Thymus (tissue), 11 donors: ENCODE measurements at regions not wholly inside any gene's neighbourhood (a gene's known extent, or its start where the extent isn't known, plus 50 kb on each side); places are given as distances from the start of the nearest gene placed in this dataset.

Experiments used
- DNase-seq, 9 donors: peaks; one replicate each; pipeline ENCODE4 v3.0.0-alpha.2; 2013; ENCODE audit warnings: low spot score in 9 of 9, low read depth in 6 of 9, missing footprints in 1 of 9
- H3K27ac ChIP-seq, 2 donors: one replicate each; pipeline ENCODE4 v1.5.1; 2013; ENCODE audit warnings: control low read depth in 1 of 2, low read depth in 1 of 2, low read length in 1 of 2, mild to moderate bottlenecking in 1 of 2, moderate library complexity in 1 of 2
- H3K27me3 ChIP-seq, 2 donors: one replicate each; pipeline ENCODE4 v1.5.1; 2013; ENCODE audit warnings: low read length in 1 of 2; ENCODE audit not compliant: control insufficient read depth in 2 of 2, insufficient read depth in 1 of 2
- H3K36me3 ChIP-seq, 2 donors: one replicate each; pipeline ENCODE4 v1.5.1; 2013; ENCODE audit warnings: low read length in 1 of 2, mild to moderate bottlenecking in 1 of 2, moderate library complexity in 1 of 2; ENCODE audit not compliant: control insufficient read depth in 2 of 2, insufficient read depth in 2 of 2
- H3K4me1 ChIP-seq, 2 donors: one replicate each; pipeline ENCODE4 v1.5.1; 2013; ENCODE audit warnings: low read length in 2 of 2; ENCODE audit not compliant: control insufficient read depth in 2 of 2, insufficient read depth in 2 of 2
- H3K4me3 ChIP-seq, 2 donors: one replicate each; pipeline ENCODE4 v1.5.1; 2013; ENCODE audit warnings: low read length in 2 of 2, control low read depth in 1 of 2, mild to moderate bottlenecking in 1 of 2
- H3K9me3 ChIP-seq, 2 donors: one replicate each; pipeline ENCODE4 v1.5.1; 2013; ENCODE audit warnings: low read length in 1 of 2, mild to moderate bottlenecking in 1 of 2; ENCODE audit not compliant: control insufficient read depth in 2 of 2, insufficient read depth in 1 of 2
- WGBS: extraction: QIAGEN DNeasy Blood & Tissue Kit; methylation state at CpG from one replicate; pipeline ENCODE4 v1.1.7; 2013; 5-methylcytosine and 5-hydroxymethylcytosine counted together
- donor health status: healthy.

DNA sequence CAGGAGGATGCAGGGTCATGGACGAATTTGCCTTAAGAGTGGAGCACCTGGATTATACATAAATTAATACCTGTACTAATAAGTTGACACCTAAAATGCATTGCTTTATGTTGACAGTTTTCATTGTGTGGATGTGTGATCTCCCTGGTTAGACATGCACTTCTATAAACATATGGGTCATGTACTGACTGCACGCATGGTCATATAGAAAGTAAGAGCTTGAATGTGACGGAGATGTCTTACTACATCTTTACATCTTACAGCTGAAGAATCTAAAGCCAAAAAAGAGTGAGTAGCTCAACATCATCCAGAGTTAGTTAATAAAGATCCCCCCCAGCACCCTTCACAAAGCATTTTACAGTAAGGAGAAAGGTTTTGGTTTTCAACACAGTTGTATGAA, 408.4 kb upstream of the JARID2 start:
- 97% methylated on average over 3 of the region's 3 CpGs for WGBS
- no peak for DNase-seq

DNA sequence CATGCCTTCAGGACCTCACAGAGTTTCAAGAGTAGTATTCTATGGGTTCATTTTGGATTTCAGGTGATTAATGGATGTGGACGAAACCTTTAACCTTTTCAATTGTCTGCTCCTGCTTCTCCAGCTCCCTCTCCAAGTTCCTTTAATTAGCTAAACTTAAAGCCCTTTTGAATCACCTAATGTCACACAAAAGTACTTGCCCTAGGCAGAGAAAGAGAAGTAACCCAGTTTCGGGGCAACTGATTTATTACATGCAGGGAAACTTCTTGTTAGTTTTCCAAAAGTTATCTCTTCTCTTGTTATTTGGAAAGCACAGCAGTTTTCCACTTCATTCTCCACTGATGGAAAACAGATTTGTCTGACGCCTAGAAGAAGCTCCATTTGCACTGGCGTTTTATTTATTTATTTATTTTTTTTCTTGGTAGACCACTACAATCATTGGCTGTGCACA, 407.7 kb upstream of the JARID2 start:
- Histone ChIP-seq H3K9me3 (no peaks in the 10 kb centered on the region), H3K4me1 (no peaks in the 10 kb centered on the region), H3K4me3 (no peak overlapping the region), H3K36me3 (no peaks in the 10 kb centered on the region), H3K27ac (no peak overlapping the region), H3K27me3 (no peaks in the 10 kb centered on the region)
- 94% methylated on average over 4 of the region's 4 CpGs for WGBS
- no peak for DNase-seq

More for the DNA sequence above, 408.4 kb upstream of the JARID2 start:
- H3K36me3 ChIP-seq, result no peaks in the 10 kb centered on the region
- H3K9me3 ChIP-seq, result no peaks in the 10 kb centered on the region
- H3K27ac ChIP-seq, result no peak overlapping the region
- H3K4me3 ChIP-seq, result no peak overlapping the region
- H3K27me3 ChIP-seq, result no peaks in the 10 kb centered on the region
- H3K4me1 ChIP-seq, result no peaks in the 10 kb centered on the region

DNA sequence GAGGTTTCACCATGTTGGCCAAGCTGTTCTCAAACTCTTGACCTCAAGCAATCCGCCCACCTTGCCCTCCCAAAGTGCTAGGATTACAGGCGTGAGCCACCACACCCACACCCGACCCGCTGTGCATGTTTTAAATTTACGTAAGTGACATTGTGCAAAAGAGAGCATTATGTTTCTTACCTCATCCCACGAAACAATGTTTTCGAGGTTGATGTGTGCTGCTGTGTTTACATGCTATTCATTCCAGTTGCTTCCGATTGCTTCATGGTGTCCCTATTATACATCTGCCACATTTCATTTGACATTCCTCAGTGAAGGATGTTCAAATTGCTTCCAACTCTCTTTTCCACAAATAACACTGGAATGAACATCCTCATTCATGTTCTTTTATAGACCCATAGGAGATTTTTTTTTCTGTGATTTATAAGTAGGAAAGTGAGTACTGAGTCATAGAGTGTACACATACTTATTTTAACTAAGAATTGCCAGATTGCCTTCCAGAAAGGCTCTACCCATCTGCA, 403.9 kb upstream of the JARID2 start:
- H3K9me3 ChIP-seq, result no peaks in the 10 kb centered on the region
- no peaks in the 10 kb centered on the region for H3K4me1 ChIP-seq
- WGBS, result 94% methylated on average over 8 of the region's 8 CpGs
- H3K36me3 ChIP-seq, result no peaks in the 10 kb centered on the region
- no peak for DNase-seq
- H3K4me3 ChIP-seq, result no peak overlapping the region
- no peak overlapping the region for H3K27ac ChIP-seq
- H3K27me3 ChIP-seq, result no peaks in the 10 kb centered on the region

DNA sequence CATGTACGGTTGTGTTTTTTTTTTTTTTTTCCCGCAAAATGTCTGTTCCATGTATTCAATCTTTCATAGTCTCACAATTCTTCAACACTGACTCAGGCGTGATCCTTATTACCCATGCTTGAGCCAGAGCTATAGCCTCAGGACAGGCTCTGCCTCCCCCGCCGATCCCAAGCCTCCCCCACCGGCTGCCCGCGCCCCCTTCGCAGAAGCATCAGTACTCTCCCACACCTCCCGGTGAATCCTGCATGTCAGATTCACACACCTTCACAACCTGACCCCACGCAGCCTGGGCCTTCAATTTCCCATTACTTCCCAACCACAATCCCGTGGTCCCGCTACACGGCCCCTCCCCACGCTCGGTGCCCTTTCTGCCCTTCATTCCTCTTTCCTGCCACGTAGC, 401.5 kb upstream of the JARID2 start:
- WGBS, result 92% methylated on average over 17 of the region's 17 CpGs
- no peak for DNase-seq
- Histone ChIP-seq H3K4me1 (no peaks in the 10 kb centered on the region), H3K27me3 (no peaks in the 10 kb centered on the region), H3K4me3 (no peak overlapping the region), H3K27ac (no peak overlapping the region), H3K9me3 (no peaks in the 10 kb centered on the region), H3K36me3 (no peaks in the 10 kb centered on the region)

DNA sequence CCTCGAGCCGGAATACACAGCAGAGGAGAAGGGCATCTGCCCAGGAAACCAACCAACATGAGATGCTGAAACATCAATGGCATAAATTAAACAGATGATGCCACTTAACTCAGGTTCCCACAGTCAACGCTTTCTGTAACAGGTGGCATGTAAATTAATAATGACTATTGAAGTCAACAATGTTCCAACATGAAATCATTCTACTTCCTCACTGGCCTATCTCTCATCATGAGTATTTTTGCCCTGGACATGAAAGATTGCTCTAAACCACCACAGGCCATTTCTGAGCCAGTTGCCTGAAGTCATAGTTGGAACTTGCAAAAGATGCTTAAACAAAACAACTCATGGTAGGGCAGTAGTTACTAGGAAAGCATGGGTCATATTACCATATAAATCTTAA, 397.9 kb upstream of the JARID2 start:
- H3K36me3 ChIP-seq, result no peaks in the 10 kb centered on the region
- H3K9me3 ChIP-seq, result no peaks in the 10 kb centered on the region
- no peak for DNase-seq
- 96% methylated on average over 3 of the region's 3 CpGs for WGBS
- no peaks in the 10 kb centered on the region for H3K27me3 ChIP-seq
- no peaks in the 10 kb centered on the region for H3K4me1 ChIP-seq
- H3K27ac ChIP-seq, result no peak overlapping the region
- H3K4me3 ChIP-seq, result no peak overlapping the region

DNA sequence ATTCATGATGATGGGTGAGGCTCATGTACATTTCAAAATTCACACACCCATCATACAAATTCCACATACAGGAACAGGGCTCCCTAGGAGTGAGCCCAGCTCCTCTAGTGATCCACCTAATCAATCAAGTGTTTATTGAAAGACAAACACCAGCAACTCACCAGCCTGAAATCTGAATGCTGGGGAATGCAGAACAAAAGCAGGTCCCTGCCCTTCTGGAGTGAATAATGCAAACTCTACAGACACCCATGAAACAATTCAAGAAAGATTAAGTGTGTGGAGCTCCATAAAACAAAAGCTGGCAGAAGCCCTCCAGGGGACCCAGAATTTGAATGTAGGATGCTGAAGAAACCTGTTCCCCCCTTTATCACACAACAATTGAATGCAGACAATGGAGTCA, 396.7 kb upstream of the JARID2 start:
- no peaks in the 10 kb centered on the region for H3K4me1 ChIP-seq
- H3K27ac ChIP-seq, result no peak overlapping the region
- no peaks in the 10 kb centered on the region for H3K27me3 ChIP-seq
- no peak for DNase-seq
- no peaks in the 10 kb centered on the region for H3K9me3 ChIP-seq
- H3K36me3 ChIP-seq, result no peaks in the 10 kb centered on the region
- no peak overlapping the region for H3K4me3 ChIP-seq

DNA sequence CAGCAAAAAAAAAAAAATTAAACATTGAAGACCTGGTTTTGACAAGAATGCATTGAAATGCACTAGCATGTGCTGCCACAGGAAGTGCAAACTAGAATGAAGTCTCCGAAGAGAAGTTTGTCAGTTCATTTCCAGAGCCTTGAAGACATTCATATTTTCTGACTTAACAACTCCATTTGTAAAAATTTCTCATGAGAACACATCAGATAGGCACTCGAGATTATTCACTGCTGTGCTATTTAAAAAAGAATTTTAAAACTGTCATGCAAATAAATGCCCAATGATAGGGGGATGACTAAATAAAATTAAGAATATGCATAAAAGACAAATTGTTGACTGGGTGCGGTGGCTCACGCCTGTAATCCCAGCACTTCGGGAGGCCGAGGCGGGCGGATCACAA, 394.6 kb upstream of the JARID2 start:
- no peaks in the 10 kb centered on the region for H3K27me3 ChIP-seq
- no peak overlapping the region for H3K27ac ChIP-seq
- no peak overlapping the region for H3K4me3 ChIP-seq
- 97% methylated on average over 8 of the region's 8 CpGs for WGBS
- no peak for DNase-seq
- H3K36me3 ChIP-seq, result no peaks in the 10 kb centered on the region
- H3K9me3 ChIP-seq, result peaks cover 0 to 3% of the 10 kb centered on the region in 2 donors
- no peaks in the 10 kb centered on the region for H3K4me1 ChIP-seq

DNA sequence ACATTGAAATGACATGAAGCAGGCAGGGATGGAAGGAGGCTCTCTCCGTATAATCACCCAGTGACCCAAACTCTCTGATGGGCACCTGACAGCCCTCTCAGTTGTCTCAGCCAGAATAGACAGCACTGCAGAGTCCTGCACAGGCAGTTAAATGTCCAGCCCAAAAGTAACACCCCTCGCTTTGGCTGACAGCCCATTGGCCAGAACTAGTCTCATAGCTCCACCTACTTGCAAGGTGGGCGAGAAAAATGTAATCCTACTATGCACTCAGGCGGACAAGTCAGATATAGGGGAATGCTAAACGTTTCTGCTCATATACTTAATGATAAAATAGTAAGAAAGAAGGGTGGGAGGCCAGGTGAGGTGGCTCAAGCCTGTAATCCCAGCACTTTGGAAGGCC, 393.5 kb upstream of the JARID2 start:
- 97% methylated on average over 5 of the region's 5 CpGs for WGBS

DNA sequence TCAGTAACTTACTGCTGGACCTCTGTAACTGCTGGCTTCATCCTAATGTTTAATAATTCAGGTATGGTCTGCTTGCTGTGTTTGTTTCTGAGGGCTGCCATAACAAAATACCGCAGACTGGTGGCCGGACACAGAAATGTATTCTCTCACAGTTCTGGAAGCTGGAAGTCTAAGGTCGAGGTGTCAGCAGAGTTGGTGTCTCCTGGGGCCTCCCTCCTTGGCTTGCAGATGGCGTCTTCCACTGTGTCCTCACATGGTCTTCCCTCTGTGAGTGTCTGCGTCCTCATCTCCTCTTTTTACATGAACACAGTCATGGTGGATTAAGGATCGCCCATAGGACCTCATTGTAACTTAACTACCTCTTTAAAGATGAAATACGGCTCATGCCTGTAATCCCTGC, 389.7 kb upstream of the JARID2 start:
- Histone ChIP-seq H3K27ac (no peak overlapping the region), H3K4me3 (no peak overlapping the region), H3K9me3 (peaks cover 2 to 3% of the 10 kb centered on the region in 2 donors), H3K36me3 (no peaks in the 10 kb centered on the region), H3K4me1 (peaks cover 11 to 20% of the 10 kb centered on the region in 2 donors), H3K27me3 (no peaks in the 10 kb centered on the region)
- no peak for DNase-seq
- 97% methylated on average over 7 of the region's 7 CpGs for WGBS

More for the DNA sequence above, 393.5 kb upstream of the JARID2 start:
- Histone ChIP-seq H3K36me3 (no peaks in the 10 kb centered on the region), H3K9me3 (peaks cover 2 to 3% of the 10 kb centered on the region in 2 donors), H3K27ac (no peak overlapping the region), H3K27me3 (no peaks in the 10 kb centered on the region), H3K4me3 (no peak overlapping the region), H3K4me1 (peaks cover 5 to 7% of the 10 kb centered on the region in 2 donors)
- no peak for DNase-seq

DNA sequence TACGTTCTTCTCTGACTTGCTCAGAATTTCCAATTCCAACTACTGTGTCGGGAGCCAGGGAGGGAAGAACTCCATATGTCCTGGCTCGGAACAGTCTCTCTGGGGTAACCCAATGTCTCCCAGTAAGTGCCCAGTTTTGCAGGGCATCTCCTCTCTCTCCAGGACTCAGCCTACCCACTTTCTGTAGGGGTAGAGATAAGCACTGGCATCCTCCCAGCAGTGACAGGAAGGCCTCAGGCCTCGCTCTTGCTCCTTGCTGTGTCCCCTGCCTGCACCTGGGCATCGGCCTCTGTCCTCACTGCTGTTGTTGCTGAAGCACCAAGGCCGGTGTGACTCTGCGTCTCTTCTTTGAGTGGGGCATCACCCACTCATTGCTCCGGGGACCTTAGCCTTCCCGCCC, 388.9 kb upstream of the JARID2 start:
- H3K36me3 ChIP-seq, result no peaks in the 10 kb centered on the region
- H3K9me3 ChIP-seq, result peaks cover 2 to 3% of the 10 kb centered on the region in 2 donors
- no peak overlapping the region for H3K4me3 ChIP-seq
- 91% methylated on average over 9 of the region's 9 CpGs for WGBS
- H3K4me1 ChIP-seq, result peaks cover 11 to 25% of the 10 kb centered on the region in 2 donors
- DNase-seq, result no peak
- H3K27ac ChIP-seq, result peak overlapping the region; percentile 55 to 60
- no peaks in the 10 kb centered on the region for H3K27me3 ChIP-seq
